ENCODE measurements at regions not wholly inside any gene's neighbourhood (a gene's known extent, or its start where the extent isn't known, plus 50 kb on each side); places are given as distances from the start of the nearest gene placed in this dataset.
"Not testable (repeated sequence)": the region's sequence is repeated elsewhere in the genome, so short reads cannot be mapped to it uniquely, and the experiment has no call there.

GRCh38 chr6:19247181-19247580 is 590.0 kb upstream of the ID4 start:
- DNase-seq (ENCODE audit: low read depth): not testable (repeated sequence)

DNA sequence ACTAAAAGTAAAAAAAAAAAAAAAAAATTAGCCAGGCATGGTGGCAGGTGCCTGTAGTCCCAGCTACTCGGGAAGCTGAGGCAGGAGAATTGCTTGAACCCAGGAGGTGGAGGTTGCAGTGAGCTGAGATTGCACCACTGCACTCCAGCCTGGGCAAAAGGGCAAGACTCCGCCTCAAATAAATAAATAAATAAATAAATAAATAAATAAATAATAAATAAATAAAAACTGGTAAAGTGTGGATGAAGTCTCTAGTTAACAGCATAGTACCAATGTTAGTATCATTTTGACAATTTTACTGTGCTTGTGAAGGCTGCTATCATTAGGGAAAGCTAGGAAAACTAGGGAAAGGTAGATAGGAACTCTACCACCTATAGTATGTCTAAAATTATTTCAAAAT is 581.0 kb upstream of the ID4 start:
- not testable (repeated sequence) for DNase-seq (ENCODE audit: low read depth)

GRCh38 chr6:19261642-19262041 is 575.5 kb upstream of the ID4 start:
- DNase-seq (ENCODE audit: low read depth): no peak

GRCh38 chr6:19268117-19268516 is 569.1 kb upstream of the ID4 start:
- no peak for DNase-seq (ENCODE audit: low read depth)

DNA sequence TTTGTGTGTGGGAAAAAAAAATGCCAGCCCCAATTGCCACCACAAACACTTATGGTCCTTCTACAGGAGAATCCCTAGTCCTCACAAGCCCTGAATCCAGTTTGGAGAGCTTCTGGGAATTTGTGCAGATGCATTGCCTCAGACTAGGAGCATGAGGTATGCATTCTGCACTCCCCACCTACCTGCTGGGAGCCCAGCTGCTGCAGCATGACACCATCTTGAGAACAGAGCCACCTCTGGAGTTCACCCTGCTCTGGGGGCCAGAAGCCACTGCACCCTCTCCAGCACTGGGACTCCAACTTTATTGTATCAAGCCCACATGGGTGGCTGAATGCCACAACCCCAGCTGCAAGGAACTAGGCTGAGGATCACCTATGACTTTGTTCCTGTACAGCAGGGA is 568.5 kb upstream of the ID4 start:
- DNase-seq (ENCODE audit: low read depth): no peak

DNA sequence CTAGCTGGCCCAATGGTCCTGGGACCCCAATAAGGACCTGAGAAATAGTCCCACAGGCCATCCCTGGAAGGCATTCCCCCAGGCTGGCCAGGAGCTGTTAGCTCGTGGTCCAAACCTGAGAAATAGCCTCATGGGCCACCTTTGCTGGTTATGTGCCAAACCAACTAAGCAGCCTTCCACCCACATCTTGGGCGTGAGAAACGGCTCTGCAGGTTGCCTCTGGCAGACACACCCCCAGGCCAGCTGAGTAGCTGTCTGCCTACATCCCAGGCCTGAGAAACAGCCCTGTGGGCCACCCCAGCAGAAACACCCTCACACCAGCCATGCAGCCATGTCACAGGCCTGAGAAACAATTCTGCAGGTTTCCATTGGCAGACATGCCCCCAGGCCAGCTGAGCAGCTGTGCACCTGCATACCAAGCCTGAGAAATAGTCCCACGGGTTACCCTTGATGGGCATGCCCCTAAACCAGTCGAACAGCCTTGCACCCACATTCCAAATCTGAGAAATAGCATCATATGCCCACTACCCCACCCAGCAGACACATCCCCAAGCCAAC is 567.8 kb upstream of the ID4 start:
- DNase-seq (ENCODE audit: low read depth): no peak

DNA sequence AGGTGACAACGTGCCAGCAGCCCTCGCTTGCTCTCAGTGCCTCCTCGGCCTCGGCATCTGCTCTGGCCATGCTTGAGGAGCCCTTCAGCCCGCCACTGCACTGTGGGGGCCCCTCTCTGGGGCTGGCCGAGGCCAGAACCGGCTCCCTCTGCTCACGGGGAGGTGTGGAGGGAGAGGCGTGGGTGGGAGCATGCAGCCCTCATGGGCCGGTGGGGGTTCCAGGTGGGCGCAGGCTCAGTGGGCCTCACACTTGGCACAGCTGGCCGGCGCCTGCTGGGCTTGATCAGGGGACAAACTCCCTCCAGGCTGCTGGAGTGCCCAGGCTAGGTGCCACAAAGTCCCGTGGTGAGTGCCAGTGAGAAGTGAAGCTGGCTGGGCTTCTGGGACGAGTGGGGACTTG is 566.6 kb upstream of the ID4 start:
- DNase-seq (ENCODE audit: low read depth): no peak

GRCh38 chr6:19279273-19279684 is 557.9 kb upstream of the ID4 start:
- DNase-seq (ENCODE audit: low read depth): no peak

DNA sequence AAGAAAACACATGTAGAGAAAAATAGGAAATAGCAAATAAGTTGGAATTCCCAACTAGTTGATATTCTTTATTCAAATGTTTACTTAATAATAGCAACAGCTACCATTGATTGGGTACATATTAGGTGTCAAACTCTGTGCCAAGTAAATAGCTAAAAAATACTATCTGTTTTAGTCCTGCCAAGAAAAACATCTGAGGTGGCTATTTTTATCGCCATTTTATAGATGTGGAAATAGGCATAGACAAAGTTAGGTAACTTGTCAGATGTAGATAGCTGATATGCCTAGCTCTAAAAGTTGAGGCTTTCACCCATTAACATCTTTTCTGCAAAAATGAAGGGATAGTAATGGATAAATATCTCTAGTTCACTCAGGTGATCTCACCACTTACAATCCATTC is 549.2 kb upstream of the ID4 start:
- DNase-seq (ENCODE audit: low read depth): no peak

DNA sequence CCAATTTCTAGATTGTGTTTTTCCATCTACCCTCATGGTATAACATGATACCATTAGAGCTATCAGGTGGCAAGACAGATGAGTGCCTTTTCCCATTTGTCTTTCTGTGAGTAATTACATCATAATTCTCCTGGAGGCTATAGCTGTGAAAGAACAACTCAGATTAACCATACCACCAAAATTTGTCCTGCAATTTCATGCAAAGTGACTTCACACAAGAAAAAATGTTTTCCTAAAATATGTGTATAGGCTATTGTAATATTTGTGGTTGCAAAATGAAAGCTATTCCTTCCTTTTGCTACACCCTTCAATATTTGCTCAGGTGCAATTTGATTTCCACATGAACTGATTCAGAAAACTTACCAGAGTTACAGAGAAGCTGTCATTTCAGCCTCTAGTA is 547.7 kb upstream of the ID4 start:
- DNase-seq (ENCODE audit: low read depth): no peak

DNA sequence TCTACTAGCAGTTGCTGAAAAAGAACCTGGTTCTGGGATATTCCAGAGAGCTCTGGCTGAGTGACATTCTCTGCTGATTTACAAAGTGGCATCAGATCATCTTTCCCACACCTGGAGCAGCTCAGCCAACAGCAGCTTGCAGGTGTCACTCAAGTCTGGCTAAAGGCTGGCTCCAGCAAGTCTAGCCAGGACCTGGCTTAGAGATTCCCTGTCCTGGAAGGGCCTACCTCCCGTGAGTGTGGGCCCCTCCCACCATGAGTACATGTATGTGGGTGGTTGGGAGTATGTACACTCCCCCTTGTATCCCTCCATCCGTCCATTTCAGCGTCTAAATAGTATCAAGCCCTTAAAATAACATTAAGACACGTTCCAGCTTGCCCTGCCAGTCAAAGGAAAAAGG is 539.3 kb upstream of the ID4 start:
- DNase-seq (ENCODE audit: low read depth): no peak

DNA sequence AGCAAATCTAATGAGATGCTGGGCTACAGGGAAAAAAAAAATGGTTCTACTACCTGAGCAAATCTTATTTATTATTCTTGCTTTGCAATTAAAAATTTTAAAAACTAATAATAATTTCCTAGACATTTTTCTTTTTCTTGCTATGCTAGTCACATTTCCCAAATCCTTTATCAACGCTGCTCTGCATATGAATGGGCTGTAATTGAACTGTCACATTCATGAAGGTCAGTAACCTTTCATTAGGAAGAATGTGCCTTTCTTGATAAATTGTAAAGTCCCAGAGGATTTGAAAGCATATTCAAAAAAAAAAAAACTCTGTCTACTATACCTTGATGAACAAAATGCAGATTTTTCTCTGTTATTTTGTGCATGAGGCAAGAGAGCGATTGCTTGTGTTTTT is 538.7 kb upstream of the ID4 start:
- no peak for DNase-seq (ENCODE audit: low read depth)

DNA sequence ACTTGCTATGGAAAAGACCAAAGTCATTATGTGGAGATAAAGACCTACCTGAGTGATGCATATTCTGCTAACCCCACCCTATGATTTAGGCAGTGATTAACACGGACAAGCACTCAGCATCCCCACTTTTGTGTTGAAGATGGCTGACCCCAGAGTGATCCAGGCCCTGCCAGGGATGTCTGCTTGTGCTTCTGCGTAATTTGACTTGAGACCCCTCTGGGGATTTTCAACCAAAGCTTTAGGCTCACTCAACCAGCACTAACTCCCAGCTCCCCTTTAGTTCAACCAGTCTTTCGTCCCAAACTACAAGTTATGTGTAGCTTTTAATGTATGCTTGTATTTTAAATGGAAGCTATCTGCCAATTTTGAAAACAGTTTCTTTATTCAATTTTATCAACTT is 538.0 kb upstream of the ID4 start:
- no peak for DNase-seq (ENCODE audit: low read depth)

DNA sequence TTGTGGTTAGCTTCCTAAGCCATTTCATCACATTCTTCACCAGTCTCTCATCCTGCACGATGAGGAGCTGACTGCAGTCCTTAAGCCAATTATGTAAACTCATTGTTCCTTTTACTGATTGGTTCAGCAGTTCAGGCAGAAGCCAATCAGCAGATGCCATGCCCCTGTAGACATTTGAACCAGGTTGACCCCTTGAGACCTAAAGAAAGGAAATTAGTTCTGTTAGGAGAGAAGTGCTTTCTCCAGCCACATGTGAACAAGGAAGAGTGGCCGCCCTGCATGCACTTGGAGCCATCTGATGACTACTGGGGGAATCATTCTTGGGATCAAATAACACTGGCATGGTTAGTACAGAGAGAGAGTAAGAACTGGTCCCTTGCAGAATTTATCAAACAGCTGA is 535.2 kb upstream of the ID4 start:
- DNase-seq (ENCODE audit: low read depth): peak; percentile 44

GRCh38 chr6:19303383-19303782 is 533.8 kb upstream of the ID4 start:
- DNase-seq (ENCODE audit: low read depth): no peak

GRCh38 chr6:19309661-19310060 is 527.5 kb upstream of the ID4 start:
- DNase-seq (ENCODE audit: low read depth): no peak

- DNase-seq (ENCODE audit: low read depth): no peak
These were observed 525.4 kb upstream of the ID4 start for GRCh38 chr6:19311786-19312185.

- no peak for DNase-seq (ENCODE audit: low read depth)
These were observed 524.8 kb upstream of the ID4 start for GRCh38 chr6:19312241-19312978.

DNA sequence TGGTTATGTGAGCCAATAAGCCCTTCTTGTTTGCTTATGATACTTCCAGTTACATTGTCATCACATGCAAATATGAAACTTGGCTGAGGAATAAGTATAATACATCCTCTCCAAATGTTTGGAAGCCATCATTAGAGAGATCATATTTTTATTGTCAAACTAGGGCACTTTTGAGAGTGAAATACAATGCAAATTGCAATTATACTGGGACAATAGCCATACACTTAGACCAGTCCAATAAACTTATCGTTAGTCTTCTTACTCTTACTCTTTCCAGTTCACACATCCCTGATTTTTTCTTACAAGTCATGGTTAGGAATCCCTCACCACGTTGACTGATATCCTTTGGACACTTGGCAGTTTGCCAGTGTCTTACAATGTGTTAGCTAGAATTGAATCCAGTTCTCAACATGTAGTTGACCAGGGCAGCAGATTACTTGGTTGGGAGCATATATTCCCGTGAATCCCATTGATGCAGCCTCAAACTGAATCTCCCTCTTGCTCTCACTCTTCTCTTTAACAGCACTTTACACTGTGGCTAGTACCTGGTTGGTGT is 519.7 kb upstream of the ID4 start:
- no peak for DNase-seq (ENCODE audit: low read depth)

DNA sequence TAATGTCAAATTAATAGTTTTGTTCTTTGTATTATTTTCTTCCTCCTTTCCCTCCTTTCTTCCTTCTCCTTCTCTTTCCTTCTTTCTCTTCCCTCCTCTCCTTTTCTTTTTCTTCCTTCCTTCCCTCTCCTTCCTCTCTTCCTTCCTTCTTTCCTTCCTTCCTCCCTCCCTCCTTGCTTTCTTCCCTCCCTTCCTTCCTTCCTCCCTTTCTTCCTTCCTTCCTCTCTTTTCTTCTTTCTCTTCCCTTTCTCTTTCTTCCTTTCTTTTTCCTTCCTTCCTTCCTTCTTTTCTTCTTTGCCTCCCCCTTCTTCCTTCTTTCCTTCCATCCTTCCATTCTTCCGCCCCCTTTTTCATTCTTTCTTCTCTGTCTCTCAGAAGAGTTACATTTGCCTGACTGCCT is 518.2 kb upstream of the ID4 start:
- no peak for DNase-seq (ENCODE audit: low read depth)

GRCh38 chr6:19320111-19320581 is 517.0 kb upstream of the ID4 start:
- DNase-seq (ENCODE audit: low read depth): no peak

- DNase-seq (ENCODE audit: low read depth): no peak
These were observed 514.3 kb upstream of the ID4 start for GRCh38 chr6:19322691-19323485.

DNA sequence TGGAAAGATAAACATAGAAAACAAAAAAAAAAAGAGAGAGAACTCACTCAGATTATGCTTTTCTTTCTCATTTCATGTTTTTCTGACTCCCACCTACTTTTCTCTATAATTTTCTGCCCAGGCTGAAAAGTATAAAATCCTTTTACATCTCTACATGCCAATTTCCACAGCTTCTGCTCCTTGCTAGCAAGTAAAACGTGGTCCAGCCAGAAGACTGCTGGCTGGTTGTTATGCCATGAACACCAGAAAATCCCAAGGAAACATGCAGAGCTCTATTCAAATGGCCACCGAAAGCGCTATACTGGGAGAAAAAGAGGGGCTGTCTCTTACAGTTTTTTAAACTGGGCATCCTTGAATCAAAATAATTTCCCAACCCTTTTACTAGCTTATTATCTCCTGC is 512.8 kb upstream of the ID4 start:
- no peak for DNase-seq (ENCODE audit: low read depth)
